B cell (primary cell): ENCODE measurements at regions not wholly inside any gene's neighbourhood (a gene's known extent, or its start where the extent isn't known, plus 50 kb on each side); places are given as distances from the start of the nearest gene placed in this dataset.

Experiments
- ATAC-seq: fragments of 200-7000 bp; cut with Tn5 transposase; one replicate; pipeline ENCODE4 v1.10.0; 2021; ENCODE audit warnings: low read depth, mild to moderate bottlenecking, moderate number of reproducible peaks, moderate library complexity
- CTCF ChIA-PET: fragments of 350-600 bp; sonication (Branson Sonifier 250); formaldehyde crosslinking; loops from one replicate; lab custom pipeline; 2021; ENCODE audit warnings: antibody characterized with exemption, inconsistent platforms; lab: Charles Lee
- POLR2A ChIA-PET: fragments of 350-600 bp; sonication (Branson Sonifier 250); formaldehyde crosslinking; loops from one replicate; lab custom pipeline; 2021; ENCODE audit warnings: antibody characterized with exemption; lab: Charles Lee
- DNase-seq: peaks from one replicate; pipeline ENCODE4 v3.0.0; 2013
- H2AFZ ChIP-seq: 2 replicates; pipeline ENCODE4 v1.6.1; 2012; ENCODE audit warnings: mild to moderate bottlenecking, low read depth, low read length; ENCODE audit not compliant: insufficient read depth, poor library complexity, severe bottlenecking
- H3K27ac ChIP-seq, 2 donors: 1 replicate in 1 of 2; 2 replicates in 1 of 2; pipeline ENCODE4 v1.5.1; 2012 to 2013; ENCODE audit warnings: low read length in 2 of 2, mild to moderate bottlenecking in 2 of 2, moderate library complexity in 1 of 2
- H3K27me3 ChIP-seq, 4 experiments: fragments of 200-600 bp in 1 of 4; sonication (generic) in 1 of 4; replicated peaks in 1 of 4; 1 replicate in 2 of 4; 2 replicates in 2 of 4; pipeline versions ENCODE4 v1.6.1 to v1.7.0; 2013 to 2016; ENCODE audit warnings: low read length in 3 of 4, mild to moderate bottlenecking in 2 of 4, mixed read lengths in 1 of 4, moderate library complexity in 1 of 4; ENCODE audit not compliant: insufficient read depth in 4 of 4, control insufficient read depth in 3 of 4; ENCODE audit errors: control extremely low read depth in 1 of 4
- H3K36me3 ChIP-seq, 2 experiments: replicated peaks in 1 of 2; 1 replicate in 1 of 2; 2 replicates in 1 of 2; pipeline versions ENCODE4 v1.6.1 to v1.7.1; 2013; ENCODE audit warnings: low read length in 1 of 2; ENCODE audit not compliant: insufficient read depth in 2 of 2, control insufficient read depth in 1 of 2; ENCODE audit errors: control extremely low read depth in 1 of 2, extremely low read depth in 1 of 2
- H3K4me1 ChIP-seq, 2 donors: fragments of 200-600 bp in 1 of 2; sonication (generic) in 1 of 2; 1 replicate in 1 of 2; 2 replicates in 1 of 2; pipeline versions ENCODE4 v1.5.1 to v1.6.1; 2013 to 2017; ENCODE audit warnings: low read length in 2 of 2; ENCODE audit not compliant: control insufficient read depth in 2 of 2, insufficient read depth in 2 of 2
- H3K4me2 ChIP-seq: replicated peaks from 2 replicates; pipeline ENCODE3; 2012; ENCODE audit warnings: mild to moderate bottlenecking, low read depth, low read length; ENCODE audit not compliant: poor library complexity, severe bottlenecking
- H3K4me3 ChIP-seq, 5 experiments: fragments of 200-600 bp in 1 of 5; sonication (generic) in 1 of 5; 1 replicate in 3 of 5; 2 replicates in 2 of 5; pipeline versions ENCODE4 v1.5.1 to v1.7.0; 2011 to 2016; ENCODE audit warnings: low read length in 4 of 5, mild to moderate bottlenecking in 4 of 5, low read depth in 2 of 5, control low read depth in 1 of 5, moderate library complexity in 1 of 5; ENCODE audit not compliant: insufficient read depth in 1 of 5; ENCODE audit errors: control extremely low read depth in 1 of 5, extremely low read depth in 1 of 5
- H3K79me2 ChIP-seq: fragments of 200-600 bp; sonication (generic); one replicate; pipeline ENCODE4 v1.6.0; 2016; ENCODE audit warnings: low read length; ENCODE audit not compliant: control insufficient read depth, insufficient read depth
- H3K9ac ChIP-seq: fragments of 200-600 bp; sonication (generic); 2 replicates; pipeline ENCODE4 v1.6.1; 2017; ENCODE audit warnings: mild to moderate bottlenecking, low read length, moderate library complexity
- H3K9me3 ChIP-seq, 3 donors: one replicate each; pipeline versions ENCODE4 v1.6.1 to v1.7.1; 2013; ENCODE audit warnings: low read length in 2 of 3; ENCODE audit not compliant: control insufficient read depth in 2 of 3, insufficient read depth in 1 of 3; ENCODE audit errors: control extremely low read depth in 1 of 3
- H4K20me1 ChIP-seq: 2 replicates; pipeline ENCODE4 v1.6.0; 2012; ENCODE audit warnings: mild to moderate bottlenecking, low read length; ENCODE audit not compliant: insufficient read depth, control insufficient read depth, poor library complexity, severe bottlenecking
- H3K27ac Mint-ChIP-seq: one replicate; pipeline ENCODE4 v1.8.0; 2021; ENCODE audit warnings: mixed read lengths
- H3K27me3 Mint-ChIP-seq: one replicate; pipeline ENCODE4 v1.8.0; 2021; ENCODE audit warnings: mixed read lengths
- H3K4me1 Mint-ChIP-seq: one replicate; pipeline ENCODE4 v1.8.0; 2021; ENCODE audit warnings: mixed read lengths
- H3K4me3 Mint-ChIP-seq: one replicate; pipeline ENCODE4 v1.8.0; 2021; ENCODE audit warnings: mixed read lengths
- H3K9me3 Mint-ChIP-seq: one replicate; pipeline ENCODE4 v1.8.0; 2022; ENCODE audit warnings: mixed read lengths; ENCODE audit not compliant: insufficient read depth
- EZH2 ChIP-seq: IDR thresholded peaks from 2 replicates; pipeline ENCODE4 v1.6.1; 2012; ENCODE audit warnings: borderline replicate concordance, low read depth, mild to moderate bottlenecking, moderate library complexity, low read length; ENCODE audit not compliant: insufficient read depth, poor library complexity, severe bottlenecking
- WGBS: methylation state at CpG from one replicate; pipeline ENCODE4 v1.1.5; 2013; ENCODE audit warnings: missing lambda C conversion rate; ENCODE audit not compliant: insufficient coverage; 5-methylcytosine and 5-hydroxymethylcytosine counted together
- intact Hi-C: fragments of 100-400 bp; cut with micrococcal nuclease; formaldehyde crosslinking; loops from one replicate; pipeline ENCODE4 v1.10.0; 2022
- TF ChIP-seq, protein P1 (sequence below): fragments of 200-600 bp; IDR thresholded peaks from one replicate; pipeline ENCODE4 v1.8.0; 2022; ENCODE audit warnings: antibody characterized with exemption, mild to moderate bottlenecking

DNA sequence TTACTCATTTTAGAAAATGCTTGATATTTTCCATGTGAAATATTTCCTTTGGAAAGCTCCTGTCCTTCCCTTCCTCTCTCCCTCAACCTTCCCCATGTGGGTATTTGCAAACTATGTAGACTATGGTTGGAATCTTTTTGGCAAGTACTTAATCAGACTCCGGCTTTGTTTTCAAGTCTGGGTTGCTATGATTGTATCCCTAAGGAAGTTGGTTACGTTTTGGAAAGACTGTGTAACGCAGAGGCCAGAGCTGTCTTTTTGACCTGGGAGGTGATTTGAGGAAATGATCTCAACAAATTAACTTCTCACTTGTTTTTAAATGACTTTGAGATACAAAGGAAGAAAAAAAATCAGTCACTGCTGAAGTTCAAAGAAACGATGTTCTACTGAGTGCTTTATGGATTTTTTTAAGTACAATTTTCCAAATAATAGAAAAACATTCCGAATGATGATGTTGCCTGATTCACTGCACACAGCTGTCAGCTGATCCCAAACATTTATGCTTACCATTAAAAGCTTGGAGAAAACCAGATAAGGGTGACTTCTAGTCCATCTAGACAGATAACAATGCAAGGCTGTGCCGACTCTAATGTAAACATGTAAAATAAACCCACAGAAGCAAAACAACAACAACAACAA, 145.5 kb upstream of the CELF2 start:
- Histone ChIP-seq H3K27me3 (peaks cover 0 to 11% (median 3%) of the 10 kb centered on the region in 4 experiments), H3K36me3 (no peaks in the 10 kb centered on the region), H3K27ac (no peak overlapping the region), H2AFZ (no peak overlapping the region), H3K79me2 (no peaks in the 10 kb centered on the region), H3K4me1 (no peaks in the 10 kb centered on the region), H4K20me1 (no peaks in the 10 kb centered on the region), H3K4me2 (no peak overlapping the region), H3K9me3 (no peaks in the 10 kb centered on the region), H3K9ac (no peak overlapping the region), H3K4me3 (no peak overlapping the region)
- 67% methylated on average over 1 of the region's 6 CpGs for WGBS
- ATAC-seq (no peak), DNase-seq (no peak)
- no peaks in the 10 kb centered on the region for H3K9me3 Mint-ChIP-seq
- H3K27me3 Mint-ChIP-seq = peaks cover 17% of the 10 kb centered on the region
- no peak overlapping the region for H3K4me3 Mint-ChIP-seq
- ChIA-PET CTCF (no interaction called here), POLR2A (no interaction called here)
- peaks cover 8% of the 10 kb centered on the region for H3K4me1 Mint-ChIP-seq
- TF ChIP-seq EZH2 = no peak
- TF ChIP-seq, protein P1, sequence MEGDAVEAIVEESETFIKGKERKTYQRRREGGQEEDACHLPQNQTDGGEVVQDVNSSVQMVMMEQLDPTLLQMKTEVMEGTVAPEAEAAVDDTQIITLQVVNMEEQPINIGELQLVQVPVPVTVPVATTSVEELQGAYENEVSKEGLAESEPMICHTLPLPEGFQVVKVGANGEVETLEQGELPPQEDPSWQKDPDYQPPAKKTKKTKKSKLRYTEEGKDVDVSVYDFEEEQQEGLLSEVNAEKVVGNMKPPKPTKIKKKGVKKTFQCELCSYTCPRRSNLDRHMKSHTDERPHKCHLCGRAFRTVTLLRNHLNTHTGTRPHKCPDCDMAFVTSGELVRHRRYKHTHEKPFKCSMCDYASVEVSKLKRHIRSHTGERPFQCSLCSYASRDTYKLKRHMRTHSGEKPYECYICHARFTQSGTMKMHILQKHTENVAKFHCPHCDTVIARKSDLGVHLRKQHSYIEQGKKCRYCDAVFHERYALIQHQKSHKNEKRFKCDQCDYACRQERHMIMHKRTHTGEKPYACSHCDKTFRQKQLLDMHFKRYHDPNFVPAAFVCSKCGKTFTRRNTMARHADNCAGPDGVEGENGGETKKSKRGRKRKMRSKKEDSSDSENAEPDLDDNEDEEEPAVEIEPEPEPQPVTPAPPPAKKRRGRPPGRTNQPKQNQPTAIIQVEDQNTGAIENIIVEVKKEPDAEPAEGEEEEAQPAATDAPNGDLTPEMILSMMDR = no peak
- H3K27ac Mint-ChIP-seq = no peak overlapping the region
- intact Hi-C loops = no loop called here

- H3K4me1 ChIP-seq = no peaks in the 10 kb centered on the region
- no peak for TF ChIP-seq EZH2
- TF ChIP-seq, protein P1 = no peak
- H3K4me2 ChIP-seq = no peak overlapping the region
- no peaks in the 10 kb centered on the region for H3K79me2 ChIP-seq
- ChIA-PET CTCF (no interaction called here), POLR2A (no interaction called here)
- H2AFZ ChIP-seq = no peak overlapping the region
- no peaks in the 10 kb centered on the region for H3K9me3 ChIP-seq
- intact Hi-C loops = no loop called here
- no peaks in the 10 kb centered on the region for H4K20me1 ChIP-seq
- H3K4me3 Mint-ChIP-seq = no peak overlapping the region
- DNase-seq (no peak), ATAC-seq (no peak)
- H3K36me3 ChIP-seq = no peaks in the 10 kb centered on the region
- H3K9me3 Mint-ChIP-seq = no peaks in the 10 kb centered on the region
- no CpG with 5 or more reads among the region's 2 CpGs for WGBS
- H3K9ac ChIP-seq = no peak overlapping the region
- no peak overlapping the region for H3K27ac ChIP-seq
- H3K27me3 Mint-ChIP-seq = peaks cover 21% of the 10 kb centered on the region
- peaks cover 8% of the 10 kb centered on the region for H3K4me1 Mint-ChIP-seq
- no peak overlapping the region for H3K27ac Mint-ChIP-seq
- H3K27me3 ChIP-seq = peaks cover 0 to 11% (median 3%) of the 10 kb centered on the region in 4 experiments
- H3K4me3 ChIP-seq = no peak overlapping the region
Observed at GRCh38 chr10:10872764-10873163, 144.9 kb upstream of the CELF2 start.
